CMK (cell line): ENCODE measurements at regions not wholly inside any gene's neighbourhood (a gene's known extent, or its start where the extent isn't known, plus 50 kb on each side); places are given as distances from the start of the nearest gene placed in this dataset.
"Not testable (repeated sequence)": the region's sequence is repeated elsewhere in the genome, so short reads cannot be mapped to it uniquely, and the experiment has no call there.

Experiments
- DNase-seq: peaks from one replicate; pipeline ENCODE4 v3.0.0-alpha.2; 2010; ENCODE audit warnings: low read depth

GRCh38 chr5:66413931-66414330 lies 182.3 kb upstream of the MAST4 start:
- DNase-seq, result no peak

DNA sequence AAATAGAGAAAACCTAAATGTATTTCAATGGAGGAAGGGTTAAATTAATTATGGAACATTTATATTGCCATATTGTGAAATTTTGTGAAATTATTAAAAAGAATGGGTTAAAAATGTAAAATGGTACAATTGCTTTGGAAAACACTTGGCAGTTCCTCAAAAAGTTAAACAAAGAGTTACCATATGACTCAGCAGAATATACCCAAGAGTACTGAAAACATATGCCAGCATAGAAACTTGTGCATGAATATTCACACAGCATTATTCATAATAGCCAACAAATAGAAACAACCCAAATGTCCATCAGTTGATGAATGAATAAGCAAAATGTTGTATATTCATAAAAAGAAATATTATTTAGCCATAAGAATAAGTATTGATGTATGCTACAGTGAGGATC lies 181.0 kb upstream of the MAST4 start:
- DNase-seq, result no peak

DNA sequence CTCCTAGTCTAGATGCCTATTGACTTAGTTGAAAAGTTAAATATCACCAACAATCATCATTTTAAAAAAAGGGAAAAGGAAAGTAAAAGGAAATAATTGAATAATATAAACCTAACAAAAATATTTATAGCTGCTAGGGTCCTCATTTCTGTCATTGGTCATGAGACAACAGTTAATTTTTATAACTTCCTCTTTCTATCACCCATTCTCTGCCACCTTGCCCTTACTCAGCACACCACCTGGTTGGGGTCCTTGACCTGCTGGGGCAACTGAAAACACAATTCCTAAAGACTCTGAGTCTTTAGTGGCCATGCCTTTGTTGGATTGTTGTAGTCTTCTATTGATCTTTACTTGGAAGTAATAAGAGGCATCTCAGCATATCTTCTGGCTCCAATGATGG lies 179.5 kb upstream of the MAST4 start:
- DNase-seq, result no peak

- DNase-seq, result no peak
Measured at GRCh38 chr5:66417781-66418180, 178.4 kb upstream of the MAST4 start.

DNA sequence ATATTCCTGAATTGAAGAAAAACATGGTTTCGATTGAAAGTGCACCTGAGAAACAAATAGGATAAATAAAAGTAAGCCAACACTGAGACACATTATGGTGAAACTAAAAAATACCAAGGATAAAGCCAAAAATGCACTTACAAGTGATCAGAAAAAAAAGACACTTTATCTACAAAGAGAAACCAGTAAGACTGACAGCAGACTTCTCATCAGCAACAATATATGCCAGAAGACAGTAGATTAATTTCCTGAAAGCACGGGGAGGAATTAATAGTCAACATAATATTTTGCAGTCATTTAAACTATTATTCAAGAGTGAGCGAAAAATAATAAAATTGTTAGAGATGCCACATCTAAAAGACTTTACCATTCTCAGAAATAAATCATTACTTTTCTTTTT lies 172.7 kb upstream of the MAST4 start:
- DNase-seq, result no peak

DNA sequence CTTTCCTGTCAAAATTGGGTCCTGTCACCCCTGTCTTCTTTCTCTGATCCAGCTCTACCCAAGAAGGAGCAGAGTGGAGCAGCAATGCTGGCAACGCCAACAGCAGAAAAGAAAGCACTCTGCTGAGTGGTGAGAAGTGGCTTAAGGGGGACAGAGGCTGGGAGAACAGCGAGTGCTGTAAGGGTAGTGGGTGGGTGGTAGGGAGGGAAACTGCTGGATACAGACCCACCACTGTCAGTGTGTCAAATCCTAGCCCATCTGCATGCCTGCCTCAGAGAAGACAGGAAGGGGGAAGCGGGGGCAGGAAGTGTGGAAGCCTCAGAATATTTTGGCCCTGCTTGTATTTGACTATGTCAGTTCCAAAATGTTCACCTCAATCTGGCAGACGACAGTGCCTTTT lies 170.4 kb upstream of the MAST4 start:
- no peak for DNase-seq

DNA sequence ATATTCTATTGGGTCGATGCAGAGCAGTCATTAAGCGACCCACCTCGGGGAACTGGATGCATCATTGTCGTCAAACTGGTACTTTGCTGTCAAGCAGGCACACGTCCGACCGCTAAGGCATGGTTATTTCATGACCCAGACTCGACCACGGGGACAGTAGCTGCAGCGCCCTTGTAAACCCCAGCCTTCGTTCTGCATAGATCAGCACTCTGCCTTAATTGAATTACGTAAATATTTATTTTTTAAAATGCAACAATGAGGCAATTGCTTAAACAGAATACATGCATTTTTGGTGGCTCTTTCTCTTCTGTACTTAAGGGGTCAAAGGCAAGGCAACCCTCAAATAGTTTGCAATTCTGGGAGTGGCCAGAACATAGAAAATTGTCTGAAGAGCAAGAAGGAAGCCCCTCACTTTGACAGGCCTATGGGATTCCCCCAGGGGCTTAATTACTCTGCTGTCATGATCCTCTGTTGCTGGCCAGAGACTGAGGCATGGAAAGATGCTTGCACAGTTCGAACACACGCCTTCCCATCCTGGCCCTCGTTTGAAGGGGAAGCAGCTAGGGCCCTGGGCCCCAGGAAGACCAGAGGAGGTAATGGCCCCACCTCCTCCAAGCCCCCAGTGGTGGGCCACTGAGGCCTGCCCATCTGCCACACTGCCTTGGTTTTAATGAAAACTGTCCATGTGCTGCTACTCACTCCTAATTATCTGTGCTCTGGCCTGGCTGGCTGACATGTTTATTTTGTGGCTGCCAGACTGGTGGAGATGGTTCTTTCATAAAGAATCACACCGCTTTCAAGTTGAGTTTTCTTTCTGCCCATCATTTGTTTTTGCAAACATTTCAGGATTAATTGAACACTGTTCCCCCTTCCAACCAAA lies 169.7 kb upstream of the MAST4 start:
- DNase-seq, result no peak

- DNase-seq, result no peak
Measured at GRCh38 chr5:66427139-66427442, 169.1 kb upstream of the MAST4 start.

DNA sequence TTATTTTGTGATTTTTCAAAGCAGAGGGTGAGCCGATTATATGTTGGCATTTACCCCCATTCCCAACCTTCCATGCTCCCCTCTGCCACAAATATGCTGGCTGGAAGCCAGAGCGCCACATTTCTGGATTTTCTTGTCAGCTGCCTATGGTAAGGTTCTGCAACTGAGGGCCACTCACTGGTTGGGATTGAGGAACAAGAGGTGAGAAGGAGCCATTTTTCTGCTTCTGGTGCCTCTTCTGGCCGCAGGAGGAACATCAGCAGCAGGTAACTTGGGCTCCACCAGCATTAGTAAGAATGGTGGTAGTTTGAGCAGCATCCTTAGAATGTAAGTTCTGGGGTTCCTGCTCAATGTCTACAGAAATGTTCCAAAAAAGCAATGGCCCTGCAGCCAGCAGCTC lies 159.5 kb upstream of the MAST4 start:
- no peak for DNase-seq

DNA sequence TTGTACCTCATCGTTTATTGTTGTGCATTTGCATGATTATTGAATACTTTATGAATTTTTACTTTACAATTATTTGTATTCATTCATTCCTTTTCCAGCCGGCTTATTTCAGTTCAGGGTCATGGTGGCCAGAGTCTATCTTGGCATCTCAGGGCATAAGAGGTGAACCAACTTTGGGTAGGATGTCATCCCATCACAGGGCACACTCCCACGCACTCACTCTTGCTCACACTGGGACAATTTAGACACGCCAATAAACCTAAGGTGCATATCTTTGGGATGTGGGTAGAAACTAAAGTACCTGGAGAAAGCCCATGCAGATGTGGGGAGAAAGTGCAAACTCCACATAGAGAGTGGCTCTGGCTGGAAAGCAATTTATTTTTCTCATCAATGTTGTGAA lies 158.1 kb upstream of the MAST4 start:
- no peak for DNase-seq

DNA sequence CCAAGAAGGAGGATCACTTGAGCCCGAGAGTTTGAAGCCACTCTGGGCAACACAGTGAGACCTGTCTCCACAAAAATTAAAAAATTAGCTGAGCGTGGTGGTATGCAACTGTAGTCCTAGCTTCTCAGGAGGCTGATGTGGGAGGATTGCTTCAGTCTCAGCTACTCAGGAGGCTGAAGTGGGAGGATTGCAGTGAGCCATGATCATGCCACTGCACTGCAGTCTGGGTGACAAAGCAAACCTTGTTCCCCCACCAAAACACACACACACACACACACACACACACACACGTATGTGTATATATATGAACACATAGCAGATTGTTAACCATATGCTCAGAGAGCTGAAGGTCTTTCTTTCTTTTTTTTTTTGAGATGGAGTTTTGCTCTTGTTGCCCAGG lies 157.5 kb upstream of the MAST4 start:
- no peak for DNase-seq

GRCh38 chr5:66440202-66440680 lies 156.0 kb upstream of the MAST4 start:
- no peak for DNase-seq

DNA sequence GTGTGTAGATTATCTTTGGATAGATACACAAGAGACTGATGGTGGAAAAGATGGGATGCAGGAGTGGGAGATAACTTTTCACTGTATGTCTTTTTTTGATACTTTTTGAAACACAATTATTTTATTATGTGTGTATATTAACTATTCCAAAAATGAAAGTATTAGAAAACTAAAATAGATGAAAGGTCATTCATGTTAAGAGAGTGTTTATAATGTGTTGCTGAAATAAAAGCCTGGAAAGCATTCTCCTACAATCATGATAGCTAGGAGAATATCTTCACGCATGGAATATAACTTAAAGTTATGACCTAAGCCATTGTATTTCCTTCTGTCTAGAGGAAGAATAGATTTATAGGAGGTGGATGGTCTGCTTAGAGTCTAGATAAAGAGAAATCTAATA lies 154.8 kb upstream of the MAST4 start:
- DNase-seq, result no peak

GRCh38 chr5:66442951-66443445 lies 153.2 kb upstream of the MAST4 start:
- DNase-seq, result no peak

GRCh38 chr5:66443462-66444130 lies 152.6 kb upstream of the MAST4 start:
- no peak for DNase-seq

DNA sequence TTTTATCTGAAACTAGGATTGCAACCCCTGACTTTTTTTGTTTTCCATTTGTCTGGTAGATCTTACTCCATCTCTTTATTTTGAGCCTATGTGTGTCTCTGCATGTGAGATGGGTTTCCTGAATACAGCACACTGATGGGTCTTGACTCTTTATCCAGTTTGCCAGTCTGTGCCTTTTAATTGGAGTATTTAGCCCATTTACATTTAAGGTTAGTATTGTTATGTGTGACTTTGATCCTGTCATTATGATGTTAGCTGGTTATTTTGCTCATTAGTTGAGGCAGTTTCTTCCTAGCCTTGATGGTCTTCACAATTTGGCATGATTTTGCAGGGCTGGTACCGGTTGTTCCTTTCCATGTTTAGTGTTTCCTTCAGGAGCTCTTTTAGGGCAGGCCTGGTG lies 148.1 kb upstream of the MAST4 start:
- DNase-seq, result not testable (repeated sequence)

GRCh38 chr5:66450237-66450636 lies 146.0 kb upstream of the MAST4 start:
- no peak for DNase-seq

GRCh38 chr5:66450988-66451387 lies 145.2 kb upstream of the MAST4 start:
- DNase-seq, result no peak

GRCh38 chr5:66452109-66452508 lies 144.1 kb upstream of the MAST4 start:
- DNase-seq, result no peak

DNA sequence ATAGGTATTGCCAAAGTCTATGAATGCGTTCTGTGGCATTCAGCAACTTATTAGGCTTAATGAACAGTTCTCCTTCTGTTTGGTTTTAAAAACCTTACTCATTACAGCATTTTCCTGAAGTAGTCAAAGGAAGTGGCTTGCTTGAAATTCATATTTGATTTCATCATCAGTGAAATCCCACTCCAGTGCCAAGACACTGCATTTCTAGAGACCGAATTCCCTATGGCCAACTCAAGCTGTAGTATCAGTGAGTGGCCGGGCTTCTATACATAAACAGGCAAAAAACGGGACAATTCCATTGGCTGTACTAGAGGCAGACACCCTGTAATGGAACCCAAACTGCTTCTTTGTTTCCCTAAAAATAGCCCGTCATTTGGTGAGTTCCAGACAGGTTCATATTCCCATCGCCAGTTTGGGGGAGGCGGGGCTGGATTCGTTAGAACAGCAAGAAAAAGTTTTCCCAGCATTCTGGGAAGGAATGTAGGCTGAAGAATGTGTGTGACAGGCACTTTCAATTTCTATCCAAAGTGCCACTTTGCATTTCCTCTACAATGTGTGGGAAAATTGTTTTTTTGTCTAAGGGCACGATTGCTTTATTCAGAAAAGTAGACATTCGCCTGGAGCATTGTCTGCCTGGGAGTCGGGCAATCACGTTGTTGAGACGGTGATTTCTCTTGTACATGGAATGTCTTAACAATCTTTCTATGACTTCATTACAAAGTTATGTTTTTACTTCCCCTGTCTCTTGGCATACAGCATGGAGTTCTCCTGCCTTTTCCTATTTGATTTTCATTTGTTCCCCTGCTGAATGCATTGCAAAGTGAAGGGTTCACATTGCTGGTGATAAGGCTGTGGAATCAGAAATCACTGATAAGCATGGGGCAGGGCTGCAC lies 141.8 kb upstream of the MAST4 start:
- no peak for DNase-seq

GRCh38 chr5:66459728-66460127 lies 136.5 kb upstream of the MAST4 start:
- no peak for DNase-seq

DNA sequence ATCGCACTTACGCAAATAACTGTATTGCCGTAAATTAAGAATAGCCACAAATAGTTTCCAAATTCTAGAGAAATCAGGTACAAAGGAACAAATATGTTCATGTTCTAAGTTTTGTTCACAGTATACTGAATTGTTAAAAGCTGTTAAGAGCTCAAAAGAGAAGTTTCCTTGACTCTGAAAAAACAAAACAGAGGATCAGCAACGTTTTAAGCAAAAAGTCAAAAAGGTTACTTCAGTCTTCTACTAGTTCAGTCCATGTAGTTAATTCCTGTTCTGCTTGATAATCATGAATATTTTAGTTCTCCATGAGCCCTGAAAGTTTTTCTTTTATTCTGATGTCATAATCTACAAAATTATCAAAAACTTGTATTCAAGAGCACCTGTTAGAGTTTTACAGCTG lies 128.6 kb upstream of the MAST4 start:
- no peak for DNase-seq

GRCh38 chr5:66469684-66470083 lies 126.5 kb upstream of the MAST4 start:
- DNase-seq, result no peak
